GM21447 (cell line): ENCODE measurements at regions not wholly inside any gene's neighbourhood (a gene's known extent, or its start where the extent isn't known, plus 50 kb on each side); places are given as distances from the start of the nearest gene placed in this dataset.
"Not testable (repeated sequence)": the region's sequence is repeated elsewhere in the genome, so short reads cannot be mapped to it uniquely, and the experiment has no call there.

Experiments used
- ATAC-seq: cut with Tn5 transposase; IDR thresholded peaks from one replicate; pipeline ENCODE4 v1.9.1; 2021; ENCODE audit not compliant: unreplicated experiment

DNA sequence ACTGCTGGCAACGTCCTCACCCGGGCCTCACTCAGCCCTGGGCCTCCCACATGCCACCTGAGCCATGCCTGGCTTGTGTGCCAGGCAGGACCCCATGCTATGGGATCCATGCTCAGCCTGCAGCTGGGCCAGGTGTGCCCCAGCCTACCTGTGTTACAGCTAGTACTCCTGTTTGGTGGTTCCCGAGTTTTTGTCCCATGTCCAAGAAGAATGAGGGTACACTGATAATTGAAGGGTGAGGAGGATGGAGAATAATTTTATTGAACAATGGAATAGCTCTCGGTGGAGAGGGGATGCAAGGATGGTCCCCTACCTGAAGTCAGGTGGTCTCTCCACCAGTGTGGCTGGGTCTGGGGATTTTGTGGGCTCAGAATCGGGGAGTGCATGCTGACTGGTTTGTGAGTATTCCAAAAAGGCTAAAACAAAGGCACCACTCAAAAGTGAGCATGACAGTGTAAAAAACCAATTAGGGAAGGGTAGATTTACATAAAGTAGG lies 137.9 kb downstream of the TNFSF18 start:
- no peak for ATAC-seq

DNA sequence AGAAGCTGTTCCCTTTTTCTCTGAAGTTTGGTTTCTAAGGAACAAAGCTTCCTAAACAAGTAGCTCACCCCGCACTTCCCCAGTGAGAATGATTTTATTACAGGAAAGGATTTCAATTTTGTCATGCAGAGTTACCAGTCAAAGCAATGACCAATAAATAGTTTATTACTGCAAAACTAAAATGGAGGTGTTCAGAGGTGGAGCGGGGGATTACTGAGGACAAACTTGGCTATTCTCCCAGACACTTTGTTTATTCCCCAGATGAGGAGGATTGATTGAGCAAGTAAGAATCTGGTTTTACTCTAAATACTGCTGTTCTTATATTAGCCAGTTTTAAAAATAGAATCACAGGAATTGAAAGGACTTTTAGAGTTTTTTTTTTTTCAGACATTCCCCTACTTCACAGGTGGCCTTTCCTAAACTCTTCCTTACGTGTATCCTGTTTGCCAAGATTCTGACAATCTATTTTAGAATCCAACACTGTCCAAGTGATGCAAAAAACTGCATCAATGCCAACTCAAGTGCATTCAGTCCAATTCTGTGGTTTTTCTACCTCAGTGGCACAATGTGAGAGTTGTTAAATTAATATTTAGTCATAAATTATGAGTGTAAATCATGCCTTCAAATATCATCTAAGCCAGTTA lies 136.1 kb downstream of the TNFSF18 start:
- no peak for ATAC-seq

DNA sequence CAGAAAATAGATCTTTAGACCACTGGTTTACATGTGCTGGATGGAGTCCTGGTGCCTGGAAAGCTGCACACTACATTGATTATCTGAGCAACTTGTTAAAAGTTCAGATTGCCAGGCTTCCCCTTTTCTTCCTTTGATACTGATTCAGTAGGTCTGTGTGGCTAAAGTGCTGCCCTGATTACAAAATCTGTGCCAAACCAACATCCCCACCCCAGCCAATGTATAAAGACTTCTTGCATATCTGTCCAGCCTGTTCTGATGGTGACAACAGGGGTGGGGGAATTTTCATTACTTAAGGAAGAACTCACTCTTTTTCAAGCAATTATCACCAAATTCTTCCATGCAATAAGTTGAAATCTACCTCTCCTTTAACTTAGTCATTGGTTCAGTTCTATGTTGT lies 135.5 kb downstream of the TNFSF18 start:
- ATAC-seq, result no peak

DNA sequence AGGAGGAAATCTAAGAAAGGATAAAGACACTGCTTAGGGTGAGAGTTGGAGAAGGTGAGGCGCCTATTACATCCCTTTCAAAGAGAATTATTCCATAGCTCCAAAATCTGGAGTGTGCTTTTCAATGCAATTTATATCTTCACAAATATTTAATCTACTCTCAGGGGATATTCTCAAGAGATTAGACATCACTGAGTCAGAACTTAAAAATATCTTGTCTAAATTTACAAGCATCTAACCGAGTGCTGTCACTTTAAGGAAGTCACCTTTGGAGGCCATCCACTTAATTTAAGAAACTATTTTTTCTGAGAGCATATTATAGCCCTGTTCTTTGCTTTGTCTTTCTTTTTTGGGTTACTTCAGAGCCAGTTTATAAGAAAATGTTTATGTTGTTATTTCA lies 134.6 kb downstream of the TNFSF18 start:
- no peak for ATAC-seq

DNA sequence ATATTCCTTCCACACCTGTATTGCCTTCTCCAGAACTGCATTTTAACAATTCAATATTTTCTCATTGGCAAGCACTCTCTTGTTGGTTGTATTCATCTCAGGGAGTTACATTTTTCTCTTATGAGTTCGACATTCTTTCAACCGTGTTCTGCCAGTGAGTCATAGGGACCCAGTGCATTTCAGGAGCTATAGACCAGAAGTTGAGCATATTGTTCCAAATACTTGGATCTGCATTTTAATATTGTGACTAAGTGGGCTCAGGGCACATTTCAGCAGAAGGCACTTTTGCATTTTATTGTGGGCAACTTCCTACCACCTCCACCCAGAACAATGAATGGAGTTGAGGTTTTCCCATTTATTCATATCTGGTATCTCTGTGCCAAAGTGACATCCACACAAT lies 132.8 kb downstream of the TNFSF18 start:
- ATAC-seq, result no peak

DNA sequence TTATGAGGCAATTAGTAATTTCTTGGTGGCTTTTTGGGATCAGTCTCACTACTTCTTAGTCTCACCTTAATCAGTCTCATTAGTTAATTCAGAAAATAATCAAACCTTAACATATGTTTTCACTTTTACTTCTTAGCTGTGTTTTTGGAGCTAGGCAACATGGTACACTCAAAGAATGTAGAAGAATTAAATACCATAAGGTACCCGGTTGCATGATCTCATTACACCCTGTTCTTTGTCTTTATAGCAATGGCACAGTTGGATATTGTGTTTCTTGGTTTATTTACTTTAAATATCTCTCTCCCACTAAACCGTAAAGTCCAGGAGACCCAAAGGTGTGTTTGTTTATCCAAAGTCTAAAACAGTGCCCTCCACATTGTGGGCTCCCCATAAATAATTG lies 132.3 kb downstream of the TNFSF18 start:
- no peak for ATAC-seq

DNA sequence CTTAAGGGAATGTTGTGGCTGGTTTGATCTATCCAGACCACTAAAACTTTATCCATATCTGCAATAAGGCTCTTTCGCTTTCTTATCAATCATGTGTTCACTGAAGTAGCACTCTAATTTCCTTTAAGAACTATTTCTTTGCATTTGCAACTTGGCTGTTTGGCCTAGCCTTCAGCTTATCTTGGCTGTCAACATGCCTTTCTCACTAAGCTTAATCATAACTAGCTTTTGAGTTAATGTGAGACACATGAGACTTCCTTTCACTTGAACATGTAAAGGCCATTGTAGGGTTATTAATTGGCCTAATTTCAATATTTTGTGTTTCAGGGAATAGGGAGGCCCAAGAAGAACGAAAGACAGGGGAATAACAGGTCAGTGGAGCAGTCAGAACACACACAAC lies 124.7 kb downstream of the TNFSF18 start:
- no peak for ATAC-seq

DNA sequence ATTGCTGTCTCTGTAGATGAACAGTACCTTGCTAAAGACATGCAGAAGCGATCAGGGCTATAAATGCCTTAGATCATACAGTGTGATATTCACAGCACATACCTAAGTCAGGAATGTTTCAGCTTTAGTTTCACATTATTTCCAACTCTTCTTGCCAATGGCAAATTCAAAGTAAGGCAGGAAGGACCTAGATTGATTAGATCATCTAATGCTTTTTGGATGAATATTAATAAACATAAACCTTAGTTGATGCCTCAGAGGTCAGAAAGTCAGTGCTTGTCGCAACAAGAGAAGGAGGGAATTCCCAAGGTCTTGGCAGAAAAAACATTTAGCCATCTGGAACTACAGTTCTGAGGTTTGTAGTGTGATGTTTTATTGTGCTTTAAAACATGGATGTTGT lies 122.3 kb downstream of the TNFSF18 start:
- ATAC-seq, result no peak

DNA sequence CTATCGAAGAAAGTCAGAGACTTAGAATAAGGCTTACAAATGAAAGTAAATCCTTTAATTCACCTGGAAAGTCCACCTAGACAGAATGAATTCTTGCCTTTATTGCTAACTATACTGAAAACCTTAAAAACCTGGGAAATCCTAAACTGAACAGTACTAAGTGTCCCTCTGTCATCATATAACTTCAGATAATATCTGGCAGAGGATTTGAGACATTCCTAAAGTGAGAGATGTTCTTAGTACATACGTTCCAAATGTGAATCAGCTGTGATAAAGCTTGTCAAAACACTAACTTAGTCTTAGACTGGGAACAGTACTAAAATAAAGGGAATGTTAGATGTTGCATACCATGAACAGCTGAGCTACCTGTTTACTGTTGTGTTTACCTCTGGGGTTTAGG lies 121.7 kb downstream of the TNFSF18 start:
- ATAC-seq, result no peak

DNA sequence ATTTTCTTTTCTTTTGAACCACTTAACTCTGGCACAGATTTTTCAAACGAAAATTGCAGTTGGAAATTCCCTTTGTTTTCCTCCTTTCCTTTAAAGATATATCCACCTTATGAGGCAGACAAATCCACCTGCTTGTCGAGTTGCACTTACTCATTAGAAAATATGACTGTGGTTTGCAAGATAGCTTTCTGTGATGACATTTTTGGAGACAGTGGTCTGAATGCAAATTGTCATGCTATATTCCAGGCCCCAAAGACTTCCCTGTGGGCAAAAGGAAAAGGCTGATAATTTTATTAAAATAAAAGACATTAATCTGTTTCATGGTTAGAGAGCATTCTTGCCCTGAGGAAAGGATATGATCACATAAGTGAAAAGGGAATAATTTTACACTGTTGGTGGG lies 120.6 kb downstream of the TNFSF18 start:
- ATAC-seq, result no peak

DNA sequence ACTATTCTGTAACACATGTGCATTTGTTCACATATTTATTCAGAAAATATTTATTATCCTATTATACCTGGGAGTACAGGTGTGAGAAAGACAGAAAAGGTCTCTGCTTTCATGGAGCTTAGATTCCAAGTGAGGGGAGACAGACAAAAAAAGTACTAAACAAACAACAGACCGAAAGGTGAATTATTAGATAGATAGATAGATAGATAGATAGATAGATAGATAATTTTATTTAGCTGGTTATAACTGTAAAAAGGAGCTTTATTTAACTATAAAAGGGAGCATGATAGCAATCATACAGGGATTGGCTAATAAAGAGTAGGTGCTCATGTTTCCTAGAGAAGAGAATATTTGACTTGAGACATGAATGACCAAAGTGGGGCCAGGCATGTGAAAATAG lies 119.4 kb downstream of the TNFSF18 start:
- no peak for ATAC-seq

DNA sequence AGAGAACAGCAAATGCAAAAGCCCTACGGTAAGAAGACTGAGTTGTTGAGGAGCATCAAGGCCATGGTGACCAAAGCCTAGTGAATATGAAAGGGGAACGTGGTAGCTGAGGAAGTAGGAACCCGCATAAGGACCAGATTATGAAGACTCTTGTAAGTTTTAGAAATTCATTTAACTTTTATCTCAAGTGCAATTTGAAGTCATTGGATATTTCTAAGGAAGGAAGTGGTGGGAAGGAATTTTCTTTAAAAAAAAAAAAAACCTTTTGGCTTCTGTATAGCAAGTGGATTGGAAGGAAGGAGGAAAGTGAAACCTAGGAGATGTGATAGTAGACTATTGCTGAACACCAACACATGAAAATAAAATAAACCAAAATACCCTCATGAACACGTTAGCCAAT lies 119.0 kb downstream of the TNFSF18 start:
- ATAC-seq, result no peak

DNA sequence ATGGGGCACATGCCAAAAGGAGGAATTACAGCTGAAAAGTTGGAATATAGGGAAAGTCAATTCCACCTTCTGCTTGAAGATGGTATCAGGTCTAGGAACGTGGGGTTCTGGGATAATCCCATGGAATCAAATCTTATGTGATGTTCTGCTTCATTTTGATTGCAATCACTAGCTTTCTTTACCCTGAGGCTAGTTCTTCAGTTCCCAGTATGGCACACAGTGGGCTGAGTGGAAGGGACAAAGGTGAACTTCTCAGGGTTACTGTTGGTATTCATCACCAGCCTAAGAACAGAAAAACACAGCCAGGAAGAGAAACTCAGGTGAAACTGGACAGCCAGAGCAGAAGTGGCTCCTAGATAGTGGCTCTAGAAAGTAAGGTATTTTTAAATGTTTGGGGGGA lies 117.8 kb downstream of the TNFSF18 start:
- no peak for ATAC-seq

DNA sequence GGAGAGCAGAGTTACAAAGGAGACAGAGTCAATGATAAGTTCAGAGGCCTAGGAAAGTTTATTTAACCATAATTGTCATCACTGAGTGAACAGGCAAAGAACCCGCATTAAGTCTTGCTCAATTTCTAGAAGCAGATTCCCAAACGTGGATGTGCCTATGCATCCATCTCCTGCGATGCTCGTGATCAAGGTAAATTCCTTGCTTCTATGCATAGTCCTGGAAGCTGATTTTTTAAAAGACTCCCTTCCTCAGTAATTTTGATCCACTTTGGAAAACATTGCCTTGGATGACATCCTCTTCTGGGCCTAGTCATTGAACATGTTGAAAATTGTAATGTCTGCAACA lies 116.4 kb downstream of the TNFSF18 start:
- ATAC-seq, result no peak

DNA sequence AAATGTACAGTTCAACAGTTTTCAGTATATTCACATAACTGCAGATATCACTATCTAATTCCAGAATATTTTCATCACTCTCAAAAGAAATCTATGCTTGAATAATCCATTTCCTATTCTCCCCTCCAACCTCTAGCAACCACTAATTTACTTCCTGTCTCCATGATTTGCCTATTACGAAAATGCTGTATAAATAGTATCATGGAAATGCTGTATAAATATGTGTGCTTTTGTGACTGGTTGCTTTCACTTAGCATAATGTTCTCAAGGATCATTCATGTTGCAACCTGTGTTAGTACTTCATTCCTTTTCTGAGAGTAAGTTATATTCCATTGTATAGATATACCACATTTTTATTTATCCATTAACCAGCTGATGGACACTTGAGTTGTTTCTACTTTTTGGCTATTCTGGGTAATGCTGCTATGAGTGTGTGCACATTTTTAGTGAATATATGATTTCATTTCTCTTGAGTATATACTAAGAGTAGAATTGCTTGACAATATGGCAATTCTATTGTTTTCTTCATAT lies 115.6 kb downstream of the TNFSF18 start:
- no peak for ATAC-seq

DNA sequence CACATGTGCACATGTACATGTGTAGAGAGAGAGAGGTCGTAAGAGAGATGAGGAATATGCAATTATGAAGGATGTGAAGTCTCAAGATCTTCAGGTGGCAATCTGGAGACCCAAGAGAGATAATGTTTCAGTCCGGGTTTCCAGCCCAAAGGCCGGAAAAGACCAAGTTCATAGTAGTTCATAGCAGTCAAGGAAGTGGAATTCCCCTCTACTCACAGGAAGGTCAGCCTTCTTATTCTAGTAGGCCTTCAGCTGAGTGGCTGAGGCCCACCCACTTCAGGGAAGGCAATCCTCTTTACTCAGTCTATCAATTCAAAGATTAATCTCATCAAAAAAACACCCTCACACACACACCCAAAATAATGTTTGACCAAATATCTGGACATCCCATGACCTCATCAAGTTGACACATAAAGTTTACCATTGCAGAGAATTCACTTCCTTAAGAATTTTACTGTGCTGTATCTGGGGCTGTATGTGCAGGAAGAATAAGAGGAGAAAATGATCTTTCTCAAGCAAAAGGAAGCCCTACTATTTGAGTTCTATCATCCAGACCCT lies 114.6 kb downstream of the TNFSF18 start:
- no peak for ATAC-seq

DNA sequence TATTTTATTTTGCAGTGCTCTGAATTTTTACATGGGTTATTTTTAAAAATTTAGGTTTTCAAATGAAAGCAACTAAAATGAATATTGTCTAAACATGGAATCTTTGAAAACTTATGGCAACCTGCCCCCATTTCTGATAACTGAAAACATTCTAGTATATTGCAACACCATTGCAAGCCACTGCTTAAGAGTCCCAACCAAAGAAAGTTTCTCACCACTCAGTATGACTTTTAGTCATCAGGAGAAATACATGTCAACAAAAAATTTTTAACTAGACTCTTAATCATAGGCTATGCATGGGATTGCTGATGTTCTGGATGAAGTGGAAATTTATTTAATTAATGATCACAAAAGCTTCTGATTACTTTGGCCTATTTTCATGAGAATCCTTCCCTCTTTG lies 112.1 kb downstream of the TNFSF18 start:
- ATAC-seq, result no peak

DNA sequence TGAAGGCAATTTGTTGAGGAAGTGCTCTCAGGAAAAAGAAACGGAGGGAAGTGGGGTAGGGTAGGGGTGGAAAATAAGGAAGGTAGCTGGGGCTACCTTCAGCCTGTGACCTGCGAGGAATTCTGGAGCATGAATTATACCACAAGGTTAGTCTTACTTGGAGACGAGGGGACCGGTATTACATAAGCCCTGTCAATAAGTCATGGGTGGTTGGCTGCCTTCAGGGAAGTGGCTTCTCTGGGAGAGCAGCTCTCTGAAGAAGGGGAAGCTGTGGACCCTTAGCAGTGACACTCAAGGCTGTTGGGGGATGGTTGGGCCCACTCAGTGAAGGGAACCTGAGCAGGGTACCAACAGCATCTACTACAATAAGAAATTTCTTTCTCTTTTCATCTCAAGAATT lies 111.3 kb downstream of the TNFSF18 start:
- ATAC-seq, result no peak

DNA sequence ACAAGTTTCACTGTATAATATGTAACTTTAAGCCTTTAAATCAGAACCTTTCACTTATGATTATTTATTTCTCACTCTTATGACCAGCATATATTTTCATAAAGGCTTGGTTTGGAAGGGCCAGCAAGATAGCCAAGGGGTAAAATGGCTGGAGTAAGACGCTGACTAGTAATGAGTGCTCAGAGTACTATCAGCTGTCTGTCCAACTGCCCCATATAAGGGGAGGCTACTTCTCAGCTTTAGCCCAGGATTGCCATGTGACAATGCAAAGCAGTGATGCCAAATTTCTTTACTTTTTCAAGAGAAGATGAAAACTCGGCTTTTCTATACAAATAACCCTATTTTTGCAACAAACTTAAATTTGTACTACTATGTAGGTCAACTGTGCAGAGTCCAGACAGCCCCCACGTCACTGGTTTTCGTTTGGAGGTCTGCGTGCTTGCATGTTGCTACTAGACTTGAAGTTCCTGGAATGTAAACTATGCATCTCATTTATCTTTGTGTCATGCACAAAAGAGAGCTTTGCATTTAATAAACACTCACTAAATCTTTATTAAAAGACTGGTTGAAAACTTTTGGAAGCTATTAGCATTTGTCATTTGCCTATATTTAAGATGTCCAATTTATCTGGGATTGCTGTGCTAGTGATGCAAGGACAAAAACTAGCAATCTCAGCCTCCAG lies 110.4 kb downstream of the TNFSF18 start:
- no peak for ATAC-seq

DNA sequence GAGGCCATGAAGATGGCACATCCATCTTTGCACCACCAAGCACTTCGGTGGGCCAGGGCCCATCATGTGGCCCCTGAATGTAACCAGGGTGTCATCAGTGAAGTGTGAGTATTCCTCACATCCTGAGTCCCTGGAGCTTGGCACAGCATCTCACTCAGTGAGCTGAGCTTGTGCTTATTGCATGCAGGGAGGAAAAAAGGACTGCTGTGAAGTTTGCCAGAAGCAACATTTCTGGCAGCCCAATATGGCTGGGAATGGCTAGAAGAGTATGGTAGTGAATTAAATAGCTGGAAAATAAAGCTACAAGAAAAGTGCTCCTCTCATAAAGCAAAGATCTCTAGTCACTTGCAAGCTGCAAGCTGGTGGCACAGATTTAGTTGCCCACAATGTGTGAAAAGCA lies 109.3 kb downstream of the TNFSF18 start:
- ATAC-seq, result no peak

DNA sequence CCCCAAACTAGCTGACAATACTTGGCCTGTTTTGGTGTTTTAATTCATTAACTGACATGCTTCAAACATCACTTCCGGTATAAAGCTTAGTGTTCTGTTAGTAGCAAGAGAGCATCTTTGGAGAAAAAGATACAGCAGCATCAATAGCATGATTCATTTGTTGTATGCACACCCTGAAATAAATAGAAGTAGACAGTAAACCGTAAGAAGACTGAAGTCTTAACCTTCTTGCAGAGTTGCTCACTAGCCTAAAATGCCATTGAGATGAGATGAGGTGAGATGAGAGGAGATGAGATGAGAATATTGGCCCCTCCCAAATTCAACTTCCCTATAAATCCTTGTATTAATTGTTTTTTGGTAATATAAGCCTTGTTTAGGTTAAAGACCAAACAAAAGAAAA lies 108.8 kb downstream of the TNFSF18 start:
- no peak for ATAC-seq

DNA sequence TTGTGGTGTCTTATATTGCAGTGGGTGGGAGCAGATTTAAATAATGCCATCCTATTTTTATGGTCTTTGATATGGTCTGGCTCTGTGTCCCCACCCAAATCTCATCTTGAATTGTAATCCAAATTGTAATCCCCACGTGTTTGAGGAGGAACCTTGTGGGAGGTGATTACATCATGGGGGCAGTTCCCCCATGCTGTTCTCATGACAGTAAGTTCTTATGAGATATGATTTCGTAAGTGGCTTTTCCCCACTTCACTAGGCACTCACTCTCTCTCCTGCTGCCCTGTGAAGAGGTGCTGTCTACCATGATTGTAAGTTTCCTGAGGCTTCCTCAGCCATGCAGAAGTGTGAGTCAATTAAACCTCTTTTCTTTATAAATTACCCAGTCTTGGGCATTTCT lies 107.6 kb downstream of the TNFSF18 start:
- ATAC-seq, result not testable (repeated sequence)
